ENCODE measurements at regions not wholly inside any gene's neighbourhood (a gene's known extent, or its start where the extent isn't known, plus 50 kb on each side); places are given as distances from the start of the nearest gene placed in this dataset.

GRCh38 chr2:198478361-198478760, 674.0 kb downstream of the PLCL1 start:
- no peak for TF ChIP-seq CTCF (conservative IDR thresholded peaks at IDR 0.05)
- no peak for TF ChIP-seq EZH2 (IDR thresholded peaks at IDR 0.05; ENCODE audit: low read depth)

All from PC-9 (cell line).